Peyer's patch (tissue), 4 donors: ENCODE measurements at regions not wholly inside any gene's neighbourhood (a gene's known extent, or its start where the extent isn't known, plus 50 kb on each side); places are given as distances from the start of the nearest gene placed in this dataset.
"Not testable (repeated sequence)": the region's sequence is repeated elsewhere in the genome, so short reads cannot be mapped to it uniquely, and the experiment has no call there.

Source experiments
- DNase-seq, 3 donors: peaks; one replicate each; pipeline ENCODE4 v3.0.0-alpha.2; 2017 to 2019
- H3K27ac ChIP-seq, 4 donors: fragments of 200-600 bp; sonication (generic); one replicate each; pipeline ENCODE4 v1.5.1; 2016 to 2019
- H3K27me3 ChIP-seq, 2 donors: fragments of 200-600 bp; sonication (generic); one replicate each; pipeline ENCODE4 v1.5.1; 2019
- H3K36me3 ChIP-seq, 3 donors: fragments of 200-600 bp; sonication (generic); one replicate each; pipeline ENCODE4 v1.5.1; 2016 to 2019
- H3K4me1 ChIP-seq, 4 donors: fragments of 200-600 bp; sonication (generic); one replicate each; pipeline ENCODE4 v1.5.1; 2016 to 2019
- H3K4me3 ChIP-seq, 4 donors: fragments of 200-600 bp; sonication (generic); 1 replicate in 3 of 4; 2 replicates in 1 of 4; pipeline ENCODE4 v1.5.1; 2016 to 2019; ENCODE audit warnings: mild to moderate bottlenecking in 1 of 4
- H3K9me3 ChIP-seq, 4 donors: fragments of 200-600 bp; sonication (generic); one replicate each; pipeline ENCODE4 v1.5.1; 2016 to 2019; ENCODE audit warnings: mild to moderate bottlenecking in 1 of 4
- POLR2A ChIP-seq, 2 donors: fragments of 450-650 bp; IDR thresholded peaks; one replicate each; pipeline ENCODE4 v1.5.1; 2017; ENCODE audit warnings: antibody characterized with exemption in 2 of 2, mild to moderate bottlenecking in 2 of 2, moderate library complexity in 2 of 2
- TF ChIP-seq, protein P1 (sequence below), 6 experiments: fragments of 450-650 bp in 4 of 6; fragments of 200-600 bp in 2 of 6; sonication (generic) in 1 of 6; IDR thresholded peaks; one replicate each; pipeline ENCODE4 v1.5.1; 2017 to 2019; ENCODE audit warnings: antibody characterized with exemption in 6 of 6, mild to moderate bottlenecking in 3 of 6, moderate library complexity in 1 of 6

DNA sequence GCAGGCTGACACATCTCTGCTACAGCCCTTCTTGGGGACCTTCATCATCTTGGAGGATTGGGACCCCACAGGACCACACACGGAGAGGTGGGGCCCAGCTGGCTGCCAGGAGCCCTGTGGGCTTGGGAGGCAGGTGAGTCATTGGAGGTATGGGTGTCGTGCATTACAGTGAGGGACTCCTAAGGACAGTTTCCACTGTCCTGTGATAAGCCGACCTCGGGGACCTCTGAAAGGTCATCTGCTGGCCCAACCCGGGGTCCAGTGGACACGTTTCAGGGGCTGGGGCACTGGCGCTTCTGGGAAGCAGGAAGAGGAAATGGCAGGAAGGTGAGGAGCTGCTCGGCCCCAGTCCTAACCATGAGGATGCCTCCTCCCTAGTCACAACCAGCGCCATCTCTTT, 238.0 kb downstream of the BCL11B start:
- Histone ChIP-seq H3K27ac (no peak overlapping the region), H3K4me1 (peaks cover 0 to 6% (median 0%) of the 10 kb centered on the region in 4 donors), H3K4me3 (no peak overlapping the region), H3K9me3 (no peaks in the 10 kb centered on the region), H3K36me3 (no peaks in the 10 kb centered on the region), H3K27me3 (no peaks in the 10 kb centered on the region)
- TF ChIP-seq POLR2A (IDR thresholded peaks at IDR 0.05) = no peak
- TF ChIP-seq, protein P1, sequence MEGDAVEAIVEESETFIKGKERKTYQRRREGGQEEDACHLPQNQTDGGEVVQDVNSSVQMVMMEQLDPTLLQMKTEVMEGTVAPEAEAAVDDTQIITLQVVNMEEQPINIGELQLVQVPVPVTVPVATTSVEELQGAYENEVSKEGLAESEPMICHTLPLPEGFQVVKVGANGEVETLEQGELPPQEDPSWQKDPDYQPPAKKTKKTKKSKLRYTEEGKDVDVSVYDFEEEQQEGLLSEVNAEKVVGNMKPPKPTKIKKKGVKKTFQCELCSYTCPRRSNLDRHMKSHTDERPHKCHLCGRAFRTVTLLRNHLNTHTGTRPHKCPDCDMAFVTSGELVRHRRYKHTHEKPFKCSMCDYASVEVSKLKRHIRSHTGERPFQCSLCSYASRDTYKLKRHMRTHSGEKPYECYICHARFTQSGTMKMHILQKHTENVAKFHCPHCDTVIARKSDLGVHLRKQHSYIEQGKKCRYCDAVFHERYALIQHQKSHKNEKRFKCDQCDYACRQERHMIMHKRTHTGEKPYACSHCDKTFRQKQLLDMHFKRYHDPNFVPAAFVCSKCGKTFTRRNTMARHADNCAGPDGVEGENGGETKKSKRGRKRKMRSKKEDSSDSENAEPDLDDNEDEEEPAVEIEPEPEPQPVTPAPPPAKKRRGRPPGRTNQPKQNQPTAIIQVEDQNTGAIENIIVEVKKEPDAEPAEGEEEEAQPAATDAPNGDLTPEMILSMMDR (IDR thresholded peaks at IDR 0.05) = no peak
- DNase-seq = no peak

DNA sequence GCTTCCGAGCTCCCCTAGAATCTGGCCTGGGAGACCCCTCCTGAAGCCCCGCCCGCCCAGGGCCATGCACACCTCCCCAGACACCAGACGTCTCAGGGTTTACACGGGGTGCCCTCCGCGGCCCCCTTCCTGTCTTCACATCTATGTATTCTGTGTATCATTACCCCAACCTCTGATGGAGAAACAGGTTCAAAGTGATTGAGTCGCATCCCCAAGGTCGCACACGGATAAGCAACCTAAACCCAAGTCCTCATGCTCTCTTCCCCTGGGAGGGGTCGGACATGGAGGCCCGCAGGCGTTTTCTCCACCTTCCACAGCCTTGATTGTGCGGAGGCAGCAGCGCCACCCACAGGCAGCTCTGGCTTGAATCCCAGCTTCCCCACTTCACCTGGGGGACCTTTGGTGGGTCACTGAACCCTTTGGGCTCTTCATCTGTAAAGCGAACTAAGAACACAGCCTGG, 237.3 kb downstream of the BCL11B start:
- Histone ChIP-seq H3K27ac (no peak overlapping the region), H3K4me3 (no peak overlapping the region), H3K9me3 (no peaks in the 10 kb centered on the region), H3K4me1 (peaks cover 0 to 6% (median 0%) of the 10 kb centered on the region in 4 donors), H3K27me3 (no peaks in the 10 kb centered on the region), H3K36me3 (no peaks in the 10 kb centered on the region)
- TF ChIP-seq, protein P1 (IDR thresholded peaks at IDR 0.05) = no peak
- TF ChIP-seq POLR2A (IDR thresholded peaks at IDR 0.05) = no peak
- no peak for DNase-seq

DNA sequence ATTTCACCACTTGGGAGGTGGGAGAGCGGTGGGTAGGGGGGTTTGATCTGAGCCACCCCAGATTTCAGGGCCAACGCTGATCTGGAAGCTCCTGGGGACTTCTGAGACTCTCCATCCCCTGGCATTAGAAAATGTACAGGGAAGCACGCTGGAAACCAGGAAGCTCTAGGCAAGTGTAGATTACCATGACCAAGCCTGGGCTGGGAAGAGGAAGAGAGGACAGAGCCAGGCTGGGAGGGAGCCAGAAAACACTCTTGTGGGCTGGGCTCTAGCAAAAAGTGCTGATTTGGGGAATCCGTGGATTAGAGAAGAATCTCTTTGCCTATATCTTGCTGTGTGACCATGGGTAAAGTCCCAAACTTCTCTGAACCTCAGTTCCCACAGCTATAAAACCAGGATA, 236.7 kb downstream of the BCL11B start:
- peak overlapping the region in 3 of 4 donors; percentile 60 to 61 (median 60) for H3K27ac ChIP-seq

DNA sequence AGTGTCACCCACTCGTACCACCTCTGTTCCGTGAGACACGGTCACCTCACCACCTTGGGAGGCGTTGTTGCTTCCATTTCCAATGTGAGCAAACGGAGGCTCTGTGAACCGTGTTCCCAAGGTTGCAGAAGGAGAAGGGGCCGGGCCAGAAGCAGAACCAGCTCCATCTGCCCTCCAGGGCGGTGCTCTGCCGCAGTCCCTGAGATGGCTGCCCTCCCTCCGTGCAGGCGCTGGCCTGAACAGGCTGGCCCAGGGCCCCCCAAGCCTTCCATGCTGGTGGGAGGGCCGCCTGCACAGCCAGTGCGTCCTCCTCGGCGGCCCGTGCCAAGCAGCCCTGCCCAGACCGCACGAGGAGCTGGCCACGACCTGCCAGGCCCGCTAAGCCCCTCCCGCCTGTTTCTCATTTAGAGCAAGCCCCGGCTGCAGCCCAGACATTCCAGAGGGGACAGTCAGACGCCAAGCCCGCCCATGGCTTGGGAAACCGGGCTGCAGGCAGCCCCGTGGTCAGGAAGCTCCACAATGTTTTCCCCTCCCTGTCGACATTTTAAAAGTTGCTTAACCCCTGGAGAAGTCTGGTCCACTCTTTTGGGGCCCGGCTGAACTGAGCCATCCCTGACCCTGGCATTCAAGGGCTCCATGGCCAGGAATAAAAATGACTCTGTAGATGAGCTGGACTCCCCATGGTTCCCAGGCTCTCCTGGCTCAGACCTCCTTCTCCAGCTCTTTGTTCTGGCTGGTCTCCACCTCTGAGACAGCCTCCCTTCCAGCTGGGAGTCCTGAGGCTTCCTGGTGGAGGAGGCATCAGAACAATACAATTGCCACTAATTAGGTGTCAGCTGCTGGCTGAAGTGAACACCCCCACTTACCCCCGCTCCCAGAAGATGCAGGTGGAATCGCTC, 236.0 kb downstream of the BCL11B start:
- TF ChIP-seq POLR2A (IDR thresholded peaks at IDR 0.05) = no peak
- TF ChIP-seq, protein P1 (IDR thresholded peaks at IDR 0.05) = no peak
- H3K4me3 ChIP-seq = peak overlapping the region in 2 of 4 donors; percentile 6 to 19
- H3K36me3 ChIP-seq = no peaks in the 10 kb centered on the region
- no peaks in the 10 kb centered on the region for H3K9me3 ChIP-seq
- H3K27me3 ChIP-seq = no peaks in the 10 kb centered on the region
- peak overlapping the region in 3 of 4 donors; percentile 60 to 61 (median 60) for H3K27ac ChIP-seq
- peaks cover 0 to 6% (median 0%) of the 10 kb centered on the region in 4 donors for H3K4me1 ChIP-seq
- DNase-seq = peak; percentile 23 to 75 (median 59)

More for the DNA sequence above, 236.7 kb downstream of the BCL11B start:
- peak in 1 of 3 donors; percentile 54 for DNase-seq
- TF ChIP-seq POLR2A (IDR thresholded peaks at IDR 0.05) = no peak
- TF ChIP-seq, protein P1 (IDR thresholded peaks at IDR 0.05) = no peak
- no peak overlapping the region for H3K4me3 ChIP-seq
- H3K36me3 ChIP-seq = no peaks in the 10 kb centered on the region
- no peaks in the 10 kb centered on the region for H3K9me3 ChIP-seq
- H3K27me3 ChIP-seq = no peaks in the 10 kb centered on the region
- H3K4me1 ChIP-seq = peaks cover 0 to 6% (median 0%) of the 10 kb centered on the region in 4 donors

DNA sequence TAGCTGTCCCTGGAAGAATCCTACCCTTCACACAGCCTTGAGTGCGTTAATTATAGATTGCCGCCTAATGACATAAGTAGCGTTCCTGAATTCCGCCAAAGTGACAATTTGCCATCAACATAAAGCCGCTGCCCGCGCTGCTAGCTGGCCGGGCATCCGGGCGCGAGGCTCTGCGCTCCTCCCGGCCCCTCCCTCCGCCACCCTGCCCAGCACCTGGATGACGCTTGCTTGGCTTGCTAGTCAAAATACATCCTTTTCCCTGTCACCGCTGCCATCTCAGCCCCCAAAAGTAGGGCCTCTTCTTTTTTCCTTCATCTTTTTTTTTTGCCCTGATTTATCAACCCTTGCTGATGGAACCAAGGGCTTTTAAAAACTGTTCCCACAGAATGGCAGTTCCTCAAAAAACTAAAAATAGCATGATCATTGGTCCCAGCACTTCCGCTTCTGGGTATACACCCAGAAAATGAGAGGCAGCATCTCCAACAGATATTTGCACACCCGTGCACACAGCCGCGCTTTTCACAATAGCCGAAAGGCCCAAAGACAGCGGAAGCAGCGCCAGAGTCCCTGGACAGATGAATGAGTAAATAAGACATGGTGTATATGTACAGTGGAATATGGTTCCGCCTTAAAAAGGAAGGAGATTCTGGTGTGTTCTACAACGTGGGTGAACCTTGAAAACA, 235.2 kb downstream of the BCL11B start:
- TF ChIP-seq POLR2A (IDR thresholded peaks at IDR 0.05) = no peak
- Histone ChIP-seq H3K4me3 (peak overlapping the region in 1 of 4 donors; percentile 13), H3K27ac (peak overlapping the region in 2 of 4 donors; percentile 60 to 61), H3K36me3 (no peaks in the 10 kb centered on the region), H3K27me3 (no peaks in the 10 kb centered on the region), H3K4me1 (peaks cover 0 to 6% (median 0%) of the 10 kb centered on the region in 4 donors), H3K9me3 (no peaks in the 10 kb centered on the region)
- no peak for DNase-seq

DNA sequence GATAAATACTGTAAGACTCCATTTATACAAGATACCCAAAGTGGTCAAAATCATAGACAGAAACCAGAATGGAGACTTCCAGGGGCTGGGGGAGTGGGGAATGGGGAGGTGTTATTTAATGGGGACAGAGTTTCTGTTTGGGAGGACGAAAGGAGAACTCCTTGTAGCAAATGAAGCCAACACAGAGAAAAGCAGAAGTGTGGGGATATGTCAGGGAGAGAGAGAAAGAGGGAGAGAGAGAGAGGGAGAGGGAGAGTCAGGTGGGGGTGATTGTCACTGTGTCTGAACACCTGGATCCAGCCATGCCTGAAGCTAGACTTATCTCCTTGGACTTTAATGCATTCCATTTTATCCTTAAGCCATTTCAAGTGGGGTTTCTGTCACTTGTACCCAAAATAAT, 234.7 kb downstream of the BCL11B start:
- H3K4me1 ChIP-seq, H3K4me3 ChIP-seq, H3K27me3 ChIP-seq, H3K36me3 ChIP-seq, H3K27ac ChIP-seq, H3K9me3 ChIP-seq, DNase-seq: not testable (repeated sequence)
